ENCODE measurements at regions not wholly inside any gene's neighbourhood (a gene's known extent, or its start where the extent isn't known, plus 50 kb on each side); places are given as distances from the start of the nearest gene placed in this dataset.

- no peak overlapping the region for H3K4me3 ChIP-seq (ENCODE audit: low read depth, low read length)
- no peak for DNase-seq (ENCODE audit: low read depth)
- no peak for TF ChIP-seq CTCF (IDR thresholded peaks at IDR 0.05; ENCODE audit: insufficient read depth, low read length, poor library complexity, severe bottlenecking)
- no peaks in the 10 kb centered on the region for H3K36me3 ChIP-seq (ENCODE audit: control insufficient read depth, insufficient read depth, low read length)
- no peaks in the 10 kb centered on the region for H3K27me3 ChIP-seq (ENCODE audit: control insufficient read depth, insufficient read depth, low read length)
Observed at GRCh38 chr15:85986116-85986515, 93.6 kb upstream of the AGBL1 start.

DNA sequence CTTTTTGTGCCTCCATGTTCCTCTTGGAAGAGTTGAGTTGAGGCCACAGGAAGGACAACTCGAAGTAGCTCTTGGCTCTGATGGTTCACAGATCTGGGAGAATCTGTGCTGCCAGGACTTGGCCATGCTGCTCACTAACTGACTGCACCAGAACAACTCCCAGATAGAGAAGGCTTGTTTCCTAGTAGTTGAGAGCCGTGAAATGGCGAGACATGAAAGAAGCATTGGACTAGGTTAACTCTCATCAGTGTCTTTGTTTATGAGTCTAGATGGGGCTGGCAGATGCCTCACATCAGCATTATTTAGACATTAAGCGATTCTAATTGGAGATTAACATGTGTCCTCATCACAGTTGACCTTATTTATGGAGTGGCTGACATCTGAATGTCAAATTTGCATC is 92.9 kb upstream of the AGBL1 start:
- DNase-seq (ENCODE audit: low read depth) = no peak
- H3K36me3 ChIP-seq (ENCODE audit: control insufficient read depth, insufficient read depth, low read length) = no peaks in the 10 kb centered on the region
- H3K4me3 ChIP-seq (ENCODE audit: low read depth, low read length) = no peak overlapping the region
- H3K27me3 ChIP-seq (ENCODE audit: control insufficient read depth, insufficient read depth, low read length) = no peaks in the 10 kb centered on the region
- no peak for TF ChIP-seq CTCF (IDR thresholded peaks at IDR 0.05; ENCODE audit: insufficient read depth, low read length, poor library complexity, severe bottlenecking)

DNA sequence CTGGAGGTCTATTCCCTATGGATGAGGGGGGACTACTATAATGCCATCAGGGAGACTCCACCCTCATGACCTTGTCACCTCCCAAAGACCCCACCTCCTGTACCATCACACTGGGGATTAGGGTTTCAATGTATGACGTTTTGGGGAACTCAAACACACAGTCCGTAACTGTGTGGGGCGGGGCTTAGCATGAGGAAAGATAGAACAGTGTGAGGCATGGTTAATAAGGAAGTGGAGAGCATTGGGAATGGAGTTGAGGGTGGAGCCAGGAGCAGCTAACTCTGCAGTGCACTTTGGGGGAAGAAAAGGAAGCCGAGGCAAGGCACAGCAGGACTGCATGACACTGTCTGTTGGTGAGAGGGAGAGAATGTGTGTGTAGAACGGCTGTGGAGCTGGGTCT is 90.9 kb upstream of the AGBL1 start:
- Histone ChIP-seq H3K27me3 (ENCODE audit: control insufficient read depth, insufficient read depth, low read length) (no peaks in the 10 kb centered on the region), H3K36me3 (ENCODE audit: control insufficient read depth, insufficient read depth, low read length) (no peaks in the 10 kb centered on the region), H3K4me3 (ENCODE audit: low read depth, low read length) (no peak overlapping the region)
- no peak for TF ChIP-seq CTCF (IDR thresholded peaks at IDR 0.05; ENCODE audit: insufficient read depth, low read length, poor library complexity, severe bottlenecking)
- no peak for DNase-seq (ENCODE audit: low read depth)

DNA sequence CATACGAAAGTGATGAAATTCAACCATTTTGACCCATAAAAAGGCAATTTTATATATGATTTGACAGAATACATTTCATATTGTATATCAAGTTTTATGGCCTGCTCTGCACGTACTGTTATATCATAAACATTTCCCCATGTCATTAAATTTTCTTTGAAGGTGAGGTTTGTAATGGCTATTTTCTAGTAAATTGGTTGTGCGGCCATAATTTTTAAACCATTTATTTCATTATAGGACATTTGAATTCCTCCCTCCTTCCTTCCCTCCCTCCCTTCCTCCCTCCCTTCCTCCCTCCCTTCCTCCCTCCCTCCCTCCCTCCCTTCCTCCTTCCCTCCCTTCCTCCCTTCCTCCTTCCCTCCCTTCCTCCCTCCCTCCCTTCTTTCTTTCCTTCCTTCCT is 87.4 kb upstream of the AGBL1 start:
- no peak overlapping the region for H3K4me3 ChIP-seq (ENCODE audit: low read depth, low read length)
- no peaks in the 10 kb centered on the region for H3K27me3 ChIP-seq (ENCODE audit: control insufficient read depth, insufficient read depth, low read length)
- no peak for TF ChIP-seq CTCF (IDR thresholded peaks at IDR 0.05; ENCODE audit: insufficient read depth, low read length, poor library complexity, severe bottlenecking)
- H3K36me3 ChIP-seq (ENCODE audit: control insufficient read depth, insufficient read depth, low read length) = no peaks in the 10 kb centered on the region
- DNase-seq (ENCODE audit: low read depth) = no peak

DNA sequence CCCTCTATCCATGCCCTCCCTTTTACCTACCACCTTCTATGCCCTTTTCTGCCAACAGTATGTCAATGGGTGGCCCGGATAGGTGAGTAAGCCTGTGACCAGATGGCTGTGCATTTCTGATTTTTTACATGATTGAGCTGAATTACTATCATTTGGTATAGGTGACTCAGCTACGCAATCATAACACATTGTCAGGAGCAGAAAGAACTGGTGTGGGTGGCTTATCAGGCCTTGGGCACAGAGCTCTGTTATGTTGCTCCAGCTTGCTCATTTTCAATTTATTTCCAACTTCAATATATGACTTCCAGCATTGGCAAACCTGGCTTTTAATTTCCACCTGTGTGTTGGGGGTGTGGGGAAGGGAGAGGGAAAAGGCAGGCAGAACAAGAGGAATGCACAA is 86.6 kb upstream of the AGBL1 start:
- Histone ChIP-seq H3K27me3 (ENCODE audit: control insufficient read depth, insufficient read depth, low read length) (no peaks in the 10 kb centered on the region), H3K4me3 (ENCODE audit: low read depth, low read length) (no peak overlapping the region), H3K36me3 (ENCODE audit: control insufficient read depth, insufficient read depth, low read length) (no peaks in the 10 kb centered on the region)
- no peak for DNase-seq (ENCODE audit: low read depth)
- TF ChIP-seq CTCF (IDR thresholded peaks at IDR 0.05; ENCODE audit: insufficient read depth, low read length, poor library complexity, severe bottlenecking) = no peak

DNA sequence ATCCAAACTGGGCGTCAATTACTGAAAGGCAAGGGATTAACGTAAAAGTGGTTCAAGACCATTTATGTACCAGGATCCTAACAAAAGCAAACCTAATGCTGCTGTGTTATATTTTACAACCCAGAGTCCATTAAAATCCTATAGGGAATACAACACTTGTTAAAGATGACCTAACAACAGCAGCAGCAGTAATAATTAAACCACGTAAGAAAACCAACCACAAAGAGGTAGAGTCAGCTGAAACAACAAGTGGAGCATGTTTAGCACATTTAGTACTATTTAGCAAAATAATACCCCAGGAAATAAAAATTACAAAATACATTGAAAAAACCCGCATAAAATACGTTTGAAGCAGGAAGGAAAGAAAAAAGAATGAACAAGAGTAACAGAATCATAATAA is 82.1 kb upstream of the AGBL1 start:
- Histone ChIP-seq H3K36me3 (ENCODE audit: control insufficient read depth, insufficient read depth, low read length) (no peaks in the 10 kb centered on the region), H3K27me3 (ENCODE audit: control insufficient read depth, insufficient read depth, low read length) (no peaks in the 10 kb centered on the region)
- TF ChIP-seq CTCF (IDR thresholded peaks at IDR 0.05; ENCODE audit: insufficient read depth, low read length, poor library complexity, severe bottlenecking) = no peak

More for the DNA sequence above, 82.1 kb upstream of the AGBL1 start:
- no peak overlapping the region for H3K4me3 ChIP-seq (ENCODE audit: low read depth, low read length)
- no peak for DNase-seq (ENCODE audit: low read depth)
